GM23338 (cell line): ENCODE measurements at regions not wholly inside any gene's neighbourhood (a gene's known extent, or its start where the extent isn't known, plus 50 kb on each side); places are given as distances from the start of the nearest gene placed in this dataset.

Experiments used
- CREB1 ChIP-seq: fragments of 250-450 bp; sonication (Bioruptor Pico); IDR thresholded peaks from 2 replicates; pipeline ENCODE4 v1.5.0; 2020; ENCODE audit warnings: low read depth, mild to moderate bottlenecking, moderate library complexity
- CTCF ChIP-seq, 2 experiments: fragments of 200-600 bp in 1 of 2; sonication (generic) in 1 of 2; conservative IDR thresholded peaks; 2 replicates each; pipeline versions ENCODE4 v1.5.1 to v1.6.1; 2016 to 2017; ENCODE audit warnings: antibody characterized with exemption in 2 of 2, low read depth in 2 of 2, mild to moderate bottlenecking in 2 of 2, moderate library complexity in 1 of 2
- EZH2 ChIP-seq: fragments of 200-600 bp; sonication (generic); IDR thresholded peaks from one replicate; pipeline ENCODE4 v1.8.0; 2017; ENCODE audit warnings: antibody characterized with exemption, mild to moderate bottlenecking, low read depth; ENCODE audit not compliant: unreplicated experiment
- EZH2phosphoT487 ChIP-seq: fragments of 200-600 bp; sonication (generic); IDR thresholded peaks from one replicate; pipeline ENCODE4 v1.8.1; 2018; ENCODE audit warnings: antibody characterized with exemption; ENCODE audit not compliant: unreplicated experiment
- JUNB ChIP-seq: IDR thresholded peaks from one replicate; pipeline ENCODE4 v1.6.1; 2016; ENCODE audit warnings: antibody characterized with exemption; ENCODE audit not compliant: unreplicated experiment
- NANOG ChIP-seq: IDR thresholded peaks from 2 replicates; pipeline ENCODE4 v1.6.1; 2016; ENCODE audit warnings: antibody characterized with exemption, borderline replicate concordance
- POLR2AphosphoS5 ChIP-seq: IDR thresholded peaks from 2 replicates; pipeline ENCODE4 v1.6.1; 2016; ENCODE audit warnings: antibody characterized with exemption, low read depth
- REST ChIP-seq: IDR thresholded peaks from one replicate; pipeline ENCODE4 v1.6.1; 2018; ENCODE audit warnings: antibody characterized with exemption; ENCODE audit not compliant: unreplicated experiment
- ZNF114 ChIP-seq: fragments of 250-450 bp; sonication (Bioruptor Pico); IDR thresholded peaks from 2 replicates; pipeline ENCODE4 v1.5.0; 2020; ENCODE audit warnings: mild to moderate bottlenecking, moderate library complexity
- ZNF331 ChIP-seq: fragments of 250-450 bp; sonication (Bioruptor Pico); IDR thresholded peaks from 2 replicates; pipeline ENCODE4 v1.5.0; 2020; ENCODE audit warnings: low read depth, mild to moderate bottlenecking, moderate library complexity
- ZNF462 ChIP-seq: fragments of 250-450 bp; sonication (Bioruptor Pico); IDR thresholded peaks from 2 replicates; pipeline ENCODE4 v1.5.0; 2020; ENCODE audit warnings: mild to moderate bottlenecking, moderate library complexity
- TF ChIP-seq, protein P1 (sequence below): IDR thresholded peaks from 2 replicates; pipeline ENCODE4 v1.6.1; 2016; ENCODE audit warnings: antibody characterized with exemption

DNA sequence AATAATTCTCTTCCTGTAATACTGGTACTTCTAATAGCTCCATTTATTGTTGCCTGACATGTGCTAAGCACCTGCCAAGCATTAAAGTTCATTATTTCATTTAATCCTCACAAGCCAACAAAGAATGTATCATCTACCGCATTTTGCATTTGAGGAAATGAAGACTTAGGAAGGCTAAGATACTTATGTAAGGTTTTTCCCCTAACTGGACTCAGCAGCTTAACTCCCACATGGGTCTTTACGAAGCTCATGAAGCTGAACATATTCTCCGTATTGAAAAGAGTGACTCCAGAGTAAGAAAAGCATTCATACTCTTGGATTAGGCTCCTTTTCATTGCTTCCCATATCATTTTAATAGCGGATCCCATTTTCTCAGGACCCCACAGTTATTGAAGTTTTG is 155.7 kb upstream of the TMEM72 start:
- TF ChIP-seq ZNF331 (CRISPR knock-in tag) = no peak
- no peak for TF ChIP-seq POLR2AphosphoS5
- TF ChIP-seq CTCF (conservative IDR thresholded peaks at IDR 0.05; ENCODE audit: low read depth in 2 of 2) = no peak
- no peak for TF ChIP-seq REST
- TF ChIP-seq JUNB = no peak
- TF ChIP-seq EZH2 = no peak
- no peak for TF ChIP-seq EZH2phosphoT487
- TF ChIP-seq CREB1 = no peak
- TF ChIP-seq ZNF114 (CRISPR knock-in tag) = no peak
- TF ChIP-seq ZNF462 (CRISPR knock-in tag) = no peak
- no peak for TF ChIP-seq NANOG
- TF ChIP-seq, protein P1, sequence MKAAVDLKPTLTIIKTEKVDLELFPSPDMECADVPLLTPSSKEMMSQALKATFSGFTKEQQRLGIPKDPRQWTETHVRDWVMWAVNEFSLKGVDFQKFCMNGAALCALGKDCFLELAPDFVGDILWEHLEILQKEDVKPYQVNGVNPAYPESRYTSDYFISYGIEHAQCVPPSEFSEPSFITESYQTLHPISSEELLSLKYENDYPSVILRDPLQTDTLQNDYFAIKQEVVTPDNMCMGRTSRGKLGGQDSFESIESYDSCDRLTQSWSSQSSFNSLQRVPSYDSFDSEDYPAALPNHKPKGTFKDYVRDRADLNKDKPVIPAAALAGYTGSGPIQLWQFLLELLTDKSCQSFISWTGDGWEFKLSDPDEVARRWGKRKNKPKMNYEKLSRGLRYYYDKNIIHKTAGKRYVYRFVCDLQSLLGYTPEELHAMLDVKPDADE = no peak
